Spleen (tissue), 11 donors: ENCODE measurements at regions not wholly inside any gene's neighbourhood (a gene's known extent, or its start where the extent isn't known, plus 50 kb on each side); places are given as distances from the start of the nearest gene placed in this dataset.

Experiments used
- DNase-seq: peaks from one replicate; pipeline ENCODE4 v3.0.0-alpha.2; 2020
- H3K27ac ChIP-seq, 8 donors: fragments of 200-600 bp; sonication (generic) in 7 of 8; 1 replicate in 4 of 8; 2 replicates in 4 of 8; pipeline versions ENCODE4 v1.5.0 to v1.8.0; 2016 to 2021; ENCODE audit warnings: inconsistent platforms in 4 of 8, mild to moderate bottlenecking in 4 of 8, moderate library complexity in 1 of 8
- H3K27me3 ChIP-seq, 7 donors: fragments of 200-600 bp; sonication (generic) in 6 of 7; replicated peaks in 1 of 7; 1 replicate in 4 of 7; 2 replicates in 3 of 7; pipeline versions ENCODE4 v1.5.0 to v1.8.0; 2016 to 2021; ENCODE audit warnings: inconsistent platforms in 3 of 7, mild to moderate bottlenecking in 1 of 7
- H3K36me3 ChIP-seq, 6 donors: fragments of 200-600 bp; sonication (generic) in 5 of 6; 1 replicate in 4 of 6; 2 replicates in 2 of 6; pipeline versions ENCODE4 v1.5.0 to v1.8.0; 2016 to 2021; ENCODE audit warnings: inconsistent platforms in 2 of 6
- H3K4me1 ChIP-seq, 6 donors: fragments of 200-600 bp; sonication (generic) in 5 of 6; 1 replicate in 3 of 6; 2 replicates in 3 of 6; pipeline versions ENCODE4 v1.5.0 to v1.8.0; 2016 to 2021; ENCODE audit warnings: inconsistent platforms in 3 of 6
- H3K4me3 ChIP-seq, 8 donors: fragments of 200-600 bp; sonication (generic) in 7 of 8; 1 replicate in 4 of 8; 2 replicates in 4 of 8; pipeline versions ENCODE4 v1.5.0 to v1.8.0; 2016 to 2021; ENCODE audit warnings: inconsistent platforms in 4 of 8, mild to moderate bottlenecking in 4 of 8, moderate library complexity in 2 of 8
- H3K9me3 ChIP-seq, 8 donors: fragments of 200-600 bp; sonication (generic) in 7 of 8; 1 replicate in 4 of 8; 2 replicates in 4 of 8; pipeline versions ENCODE4 v1.5.0 to v1.8.0; 2016 to 2021; ENCODE audit warnings: inconsistent platforms in 4 of 8
- POLR2A ChIP-seq, 3 donors: fragments of 450-650 bp; IDR thresholded peaks; one replicate each; pipeline ENCODE4 v1.5.1; 2017; ENCODE audit warnings: antibody characterized with exemption in 3 of 3, mild to moderate bottlenecking in 1 of 3
- POLR2AphosphoS5 ChIP-seq, 3 donors: sonication (generic); formaldehyde crosslinking; IDR thresholded peaks; one replicate each; pipeline ENCODE4 v1.5.1; 2017; ENCODE audit warnings: antibody characterized with exemption in 3 of 3
- WGBS, 5 donors: extraction: QIAGEN DNeasy Blood & Tissue Kit in 3 of 5; methylation state at CpG; one replicate each; pipeline versions ENCODE4 v1.1.5 to v1.1.7; 2013 to 2018; 5-methylcytosine and 5-hydroxymethylcytosine counted together
- intact Hi-C: fragments of 100-400 bp; cut with DNase I; formaldehyde crosslinking; loops from one replicate; pipeline ENCODE4 v1.15.0; 2023; ENCODE audit warnings: low total_unique reads
- TF ChIP-seq, protein P1 (sequence below), 11 experiments: fragments of 200-600 bp in 7 of 11; fragments of 450-650 bp in 4 of 11; sonication (generic) in 4 of 11; IDR thresholded peaks in 8 of 11; conservative IDR thresholded peaks in 3 of 11; 1 replicate in 7 of 11; 2 replicates in 4 of 11; pipeline versions ENCODE4 v1.4.0 to v1.8.0; 2016 to 2021; ENCODE audit warnings: antibody characterized with exemption in 11 of 11, inconsistent platforms in 4 of 11, mild to moderate bottlenecking in 1 of 11
- donor health status: healthy with polysubstance abuse.
- donor health status: DM: no; HTN: no; CAD: no; lungs with moderate emphysema.
- donor health status: DM: no; HTN: no; CAD: no.
- donor health status: Bipolar disorder and iron deficiency.
- donor health status: healthy.
- donor health status: DM: no; HTN: no; CAD: no.
- donor health status: DM: yes; HTN: yes; CAD: no.

GRCh38 chr2:140117386-140117785 is 1337.2 kb upstream of the NXPH2 start:
- Histone ChIP-seq H3K9me3 (peaks cover 0 to 4% (median 0%) of the 10 kb centered on the region in 8 donors), H3K4me3 (no peak overlapping the region), H3K27me3 (no peaks in the 10 kb centered on the region), H3K27ac (no peak overlapping the region), H3K4me1 (no peaks in the 10 kb centered on the region), H3K36me3 (no peaks in the 10 kb centered on the region)
- DNase-seq: no peak
- TF ChIP-seq POLR2AphosphoS5 (IDR thresholded peaks at IDR 0.05) (no peak), POLR2A (IDR thresholded peaks at IDR 0.05) (no peak)
- TF ChIP-seq, protein P1, sequence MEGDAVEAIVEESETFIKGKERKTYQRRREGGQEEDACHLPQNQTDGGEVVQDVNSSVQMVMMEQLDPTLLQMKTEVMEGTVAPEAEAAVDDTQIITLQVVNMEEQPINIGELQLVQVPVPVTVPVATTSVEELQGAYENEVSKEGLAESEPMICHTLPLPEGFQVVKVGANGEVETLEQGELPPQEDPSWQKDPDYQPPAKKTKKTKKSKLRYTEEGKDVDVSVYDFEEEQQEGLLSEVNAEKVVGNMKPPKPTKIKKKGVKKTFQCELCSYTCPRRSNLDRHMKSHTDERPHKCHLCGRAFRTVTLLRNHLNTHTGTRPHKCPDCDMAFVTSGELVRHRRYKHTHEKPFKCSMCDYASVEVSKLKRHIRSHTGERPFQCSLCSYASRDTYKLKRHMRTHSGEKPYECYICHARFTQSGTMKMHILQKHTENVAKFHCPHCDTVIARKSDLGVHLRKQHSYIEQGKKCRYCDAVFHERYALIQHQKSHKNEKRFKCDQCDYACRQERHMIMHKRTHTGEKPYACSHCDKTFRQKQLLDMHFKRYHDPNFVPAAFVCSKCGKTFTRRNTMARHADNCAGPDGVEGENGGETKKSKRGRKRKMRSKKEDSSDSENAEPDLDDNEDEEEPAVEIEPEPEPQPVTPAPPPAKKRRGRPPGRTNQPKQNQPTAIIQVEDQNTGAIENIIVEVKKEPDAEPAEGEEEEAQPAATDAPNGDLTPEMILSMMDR (IDR thresholded peaks at IDR 0.05 in 8 of 11, conservative IDR thresholded peaks at IDR 0.05 in 3 of 11): no peak
- 50 to 95% (median 72%) methylated on average over 1 of the region's 1 CpG for WGBS, 5 donors
- intact Hi-C loops: no loop called here

GRCh38 chr2:140108706-140109475 is 1328.7 kb upstream of the NXPH2 start:
- no peak for DNase-seq
- intact Hi-C loops: no loop called here
- Histone ChIP-seq H3K4me3 (no peak overlapping the region), H3K27me3 (no peaks in the 10 kb centered on the region), H3K4me1 (no peaks in the 10 kb centered on the region), H3K36me3 (no peaks in the 10 kb centered on the region), H3K27ac (no peak overlapping the region), H3K9me3 (peaks cover 0 to 7% (median 0%) of the 10 kb centered on the region in 8 donors)
- 70 to 79% (median 75%) methylated on average over 5 of the region's 5 CpGs for WGBS, 5 donors
- no peak for TF ChIP-seq POLR2A (IDR thresholded peaks at IDR 0.05)
- TF ChIP-seq POLR2AphosphoS5 (IDR thresholded peaks at IDR 0.05): no peak
- TF ChIP-seq, protein P1 (IDR thresholded peaks at IDR 0.05 in 8 of 11, conservative IDR thresholded peaks at IDR 0.05 in 3 of 11): no peak

- intact Hi-C loops: no loop called here
Observed at GRCh38 chr2:140091926-140092325, 1311.7 kb upstream of the NXPH2 start.

DNA sequence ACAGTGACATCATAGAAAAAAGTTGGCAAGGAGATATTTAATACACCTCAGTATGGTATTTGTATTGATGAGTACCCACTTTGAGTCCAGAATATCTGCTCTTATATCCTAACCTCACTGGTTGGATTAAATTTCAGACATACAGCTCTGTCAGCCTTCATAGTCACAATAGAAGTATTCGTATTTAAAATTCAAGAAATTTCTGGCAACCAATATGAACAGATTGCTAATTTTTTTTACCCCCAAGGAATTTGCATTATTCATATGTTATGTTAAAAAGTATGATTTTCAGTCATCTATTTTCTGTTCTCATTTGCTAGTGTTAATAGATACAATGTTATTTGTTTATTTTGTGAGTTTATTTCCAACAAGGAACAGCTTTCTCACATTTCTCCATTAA is 1306.8 kb upstream of the NXPH2 start:
- intact Hi-C loops: no loop called here
- Histone ChIP-seq H3K27ac (no peak overlapping the region), H3K36me3 (no peaks in the 10 kb centered on the region), H3K27me3 (no peaks in the 10 kb centered on the region), H3K4me1 (no peaks in the 10 kb centered on the region), H3K4me3 (no peak overlapping the region), H3K9me3 (no peaks in the 10 kb centered on the region)
- no peak for DNase-seq
- TF ChIP-seq, protein P1 (IDR thresholded peaks at IDR 0.05 in 8 of 11, conservative IDR thresholded peaks at IDR 0.05 in 3 of 11): no peak
- TF ChIP-seq POLR2AphosphoS5 (IDR thresholded peaks at IDR 0.05) (no peak), POLR2A (IDR thresholded peaks at IDR 0.05) (no peak)
- WGBS, 5 donors: 75 to 79% (median 77%) methylated on average over 1 of the region's 1 CpG

More at GRCh38 chr2:140091926-140092325, 1311.7 kb upstream of the NXPH2 start:
- H3K4me1 ChIP-seq: no peaks in the 10 kb centered on the region
- TF ChIP-seq, protein P1 (IDR thresholded peaks at IDR 0.05 in 8 of 11, conservative IDR thresholded peaks at IDR 0.05 in 3 of 11): no peak
- TF ChIP-seq POLR2A (IDR thresholded peaks at IDR 0.05) (no peak), POLR2AphosphoS5 (IDR thresholded peaks at IDR 0.05) (no peak)
- no peaks in the 10 kb centered on the region for H3K36me3 ChIP-seq
- no peak overlapping the region for H3K27ac ChIP-seq
- H3K27me3 ChIP-seq: no peaks in the 10 kb centered on the region
- WGBS, 5 donors: 90 to 100% (median 93%) methylated on average over 1 of the region's 1 CpG
- no peak for DNase-seq
- H3K9me3 ChIP-seq: no peaks in the 10 kb centered on the region
- H3K4me3 ChIP-seq: no peak overlapping the region
